ENCODE measurements at regions not wholly inside any gene's neighbourhood (a gene's known extent, or its start where the extent isn't known, plus 50 kb on each side); places are given as distances from the start of the nearest gene placed in this dataset.
A peak's percentile ranks its signal among the peaks of the same experiment; 100 is the strongest.

- Histone ChIP-seq H3K36me3 (replicated peaks) (no peaks in the 10 kb centered on the region), H3K9me3 (no peaks in the 10 kb centered on the region), H3K27me3 (ENCODE audit: low read depth) (no peaks in the 10 kb centered on the region), H3K4me3 (no peak overlapping the region), H3K4me1 (no peaks in the 10 kb centered on the region)
- in situ Hi-C loops (cut with MboI; ENCODE audit: low sequenced_read_pairs): no loop called here
- DNase-seq (ENCODE audit: low spot score in 2 of 2): no peak
Measured at GRCh38 chr4:101501421-101501820, 154.1 kb upstream of the PPP3CA start.

- Histone ChIP-seq H3K4me3 (no peak overlapping the region), H3K9me3 (no peaks in the 10 kb centered on the region), H3K27me3 (ENCODE audit: low read depth) (no peaks in the 10 kb centered on the region), H3K4me1 (no peaks in the 10 kb centered on the region), H3K36me3 (replicated peaks) (no peaks in the 10 kb centered on the region)
- in situ Hi-C loops (cut with MboI; ENCODE audit: low sequenced_read_pairs): no loop called here
- no peak for DNase-seq (ENCODE audit: low spot score in 2 of 2)
Measured at GRCh38 chr4:101500742-101501141, 153.4 kb upstream of the PPP3CA start.

- DNase-seq (ENCODE audit: low spot score in 2 of 2): no peak
- no peaks in the 10 kb centered on the region for H3K36me3 ChIP-seq (replicated peaks)
- H3K27me3 ChIP-seq (ENCODE audit: low read depth): no peaks in the 10 kb centered on the region
- H3K9me3 ChIP-seq: 0 out of 2 replicates have a peak, but pooled peaks cover 5% of the 10 kb centered on the region
- in situ Hi-C loops (cut with MboI; ENCODE audit: low sequenced_read_pairs): no loop called here
- no peaks in the 10 kb centered on the region for H3K4me1 ChIP-seq
- no peak overlapping the region for H3K4me3 ChIP-seq
Measured at GRCh38 chr4:101475246-101475645, 127.9 kb upstream of the PPP3CA start.

GRCh38 chr4:101471201-101471600 is 123.9 kb upstream of the PPP3CA start:
- no peak for DNase-seq (ENCODE audit: low spot score in 2 of 2)

GRCh38 chr4:101464596-101464995 is 117.3 kb upstream of the PPP3CA start:
- H3K4me3 ChIP-seq: no peak overlapping the region
- H3K27me3 ChIP-seq (ENCODE audit: low read depth): no peaks in the 10 kb centered on the region
- no peak for DNase-seq (ENCODE audit: low spot score in 2 of 2)
- no peaks in the 10 kb centered on the region for H3K9me3 ChIP-seq
- H3K4me1 ChIP-seq: no peaks in the 10 kb centered on the region
- no peaks in the 10 kb centered on the region for H3K36me3 ChIP-seq (replicated peaks)
- in situ Hi-C loops (cut with MboI; ENCODE audit: low sequenced_read_pairs): no loop called here

More at GRCh38 chr4:101471201-101471600, 123.9 kb upstream of the PPP3CA start:
- no peaks in the 10 kb centered on the region for H3K4me1 ChIP-seq
- in situ Hi-C loops (cut with MboI; ENCODE audit: low sequenced_read_pairs): no loop called here
- no peak overlapping the region for H3K4me3 ChIP-seq
- no peaks in the 10 kb centered on the region for H3K27me3 ChIP-seq (ENCODE audit: low read depth)
- H3K9me3 ChIP-seq: no peaks in the 10 kb centered on the region
- no peaks in the 10 kb centered on the region for H3K36me3 ChIP-seq (replicated peaks)

- no peaks in the 10 kb centered on the region for H3K27me3 ChIP-seq (ENCODE audit: low read depth)
- H3K4me1 ChIP-seq: no peaks in the 10 kb centered on the region
- no peak for DNase-seq (ENCODE audit: low spot score in 2 of 2)
- in situ Hi-C loops (cut with MboI; ENCODE audit: low sequenced_read_pairs): no loop called here
- H3K4me3 ChIP-seq: no peak overlapping the region
- no peaks in the 10 kb centered on the region for H3K36me3 ChIP-seq (replicated peaks)
- H3K9me3 ChIP-seq: no peaks in the 10 kb centered on the region
Measured at GRCh38 chr4:101458914-101459313, 111.6 kb upstream of the PPP3CA start.

- Histone ChIP-seq H3K36me3 (replicated peaks) (no peaks in the 10 kb centered on the region), H3K9me3 (no peaks in the 10 kb centered on the region), H3K4me1 (no peaks in the 10 kb centered on the region), H3K4me3 (no peak overlapping the region), H3K27me3 (ENCODE audit: low read depth) (no peaks in the 10 kb centered on the region)
- in situ Hi-C loops (cut with MboI; ENCODE audit: low sequenced_read_pairs): no loop called here
- no peak for DNase-seq (ENCODE audit: low spot score in 2 of 2)
Measured at GRCh38 chr4:101458473-101458872, 111.1 kb upstream of the PPP3CA start.

- in situ Hi-C loops (cut with MboI; ENCODE audit: low sequenced_read_pairs): no loop called here
- H3K4me3 ChIP-seq: no peak overlapping the region
- no peak for DNase-seq (ENCODE audit: low spot score in 2 of 2)
- H3K4me1 ChIP-seq: no peaks in the 10 kb centered on the region
- H3K9me3 ChIP-seq: no peaks in the 10 kb centered on the region
- H3K36me3 ChIP-seq (replicated peaks): no peaks in the 10 kb centered on the region
- no peaks in the 10 kb centered on the region for H3K27me3 ChIP-seq (ENCODE audit: low read depth)
Measured at GRCh38 chr4:101451086-101451485, 103.8 kb upstream of the PPP3CA start.

- no peak for DNase-seq (ENCODE audit: low spot score in 2 of 2)
- in situ Hi-C loops (cut with MboI; ENCODE audit: low sequenced_read_pairs): no loop called here
- no peaks in the 10 kb centered on the region for H3K36me3 ChIP-seq (replicated peaks)
Measured at GRCh38 chr4:101441446-101441845, 94.1 kb upstream of the PPP3CA start.

GRCh38 chr4:101439926-101440325 is 92.6 kb upstream of the PPP3CA start:
- no peaks in the 10 kb centered on the region for H3K4me1 ChIP-seq
- DNase-seq (ENCODE audit: low spot score in 2 of 2): no peak
- H3K27me3 ChIP-seq (ENCODE audit: low read depth): no peaks in the 10 kb centered on the region
- in situ Hi-C loops (cut with MboI; ENCODE audit: low sequenced_read_pairs): no loop called here
- no peaks in the 10 kb centered on the region for H3K9me3 ChIP-seq
- H3K36me3 ChIP-seq (replicated peaks): no peaks in the 10 kb centered on the region
- H3K4me3 ChIP-seq: no peak overlapping the region

More at GRCh38 chr4:101441446-101441845, 94.1 kb upstream of the PPP3CA start:
- H3K4me3 ChIP-seq: no peak overlapping the region
- H3K9me3 ChIP-seq: no peaks in the 10 kb centered on the region
- H3K27me3 ChIP-seq (ENCODE audit: low read depth): no peaks in the 10 kb centered on the region
- no peaks in the 10 kb centered on the region for H3K4me1 ChIP-seq

GRCh38 chr4:101421386-101421785 is 74.1 kb upstream of the PPP3CA start:
- Histone ChIP-seq H3K27me3 (ENCODE audit: low read depth) (no peaks in the 10 kb centered on the region), H3K9me3 (no peaks in the 10 kb centered on the region), H3K4me3 (no peak overlapping the region), H3K4me1 (peaks cover 5% of the 10 kb centered on the region), H3K36me3 (replicated peaks) (no peaks in the 10 kb centered on the region)
- in situ Hi-C loops (cut with MboI; ENCODE audit: low sequenced_read_pairs): no loop called here
- no peak for DNase-seq (ENCODE audit: low spot score in 2 of 2)

GRCh38 chr4:101420661-101421060 is 73.3 kb upstream of the PPP3CA start:
- peaks cover 5% of the 10 kb centered on the region for H3K4me1 ChIP-seq
- no peaks in the 10 kb centered on the region for H3K27me3 ChIP-seq (ENCODE audit: low read depth)
- H3K36me3 ChIP-seq (replicated peaks): no peaks in the 10 kb centered on the region
- no peak overlapping the region for H3K4me3 ChIP-seq
- in situ Hi-C loops (cut with MboI; ENCODE audit: low sequenced_read_pairs): no loop called here
- no peaks in the 10 kb centered on the region for H3K9me3 ChIP-seq
- no peak for DNase-seq (ENCODE audit: low spot score in 2 of 2)

- Histone ChIP-seq H3K4me1 (peaks cover 5% of the 10 kb centered on the region), H3K9me3 (no peaks in the 10 kb centered on the region), H3K4me3 (no peak overlapping the region), H3K27me3 (ENCODE audit: low read depth) (no peaks in the 10 kb centered on the region), H3K36me3 (replicated peaks) (no peaks in the 10 kb centered on the region)
- in situ Hi-C loops (cut with MboI; ENCODE audit: low sequenced_read_pairs): no loop called here
- peak in 1 of 2 experiments; percentile 69 for DNase-seq (ENCODE audit: low spot score in 2 of 2)
Measured at GRCh38 chr4:101419336-101420135, 72.2 kb upstream of the PPP3CA start.

GRCh38 chr4:101418466-101418865 is 71.1 kb upstream of the PPP3CA start:
- DNase-seq (ENCODE audit: low spot score in 2 of 2): no peak
- no peak overlapping the region for H3K4me3 ChIP-seq
- H3K27me3 ChIP-seq (ENCODE audit: low read depth): no peaks in the 10 kb centered on the region
- H3K9me3 ChIP-seq: no peaks in the 10 kb centered on the region
- in situ Hi-C loops (cut with MboI; ENCODE audit: low sequenced_read_pairs): no loop called here
- H3K36me3 ChIP-seq (replicated peaks): no peaks in the 10 kb centered on the region
- H3K4me1 ChIP-seq: peaks cover 5% of the 10 kb centered on the region

GRCh38 chr4:101418055-101418454 is 70.7 kb upstream of the PPP3CA start:
- Histone ChIP-seq H3K36me3 (replicated peaks) (no peaks in the 10 kb centered on the region), H3K4me3 (no peak overlapping the region), H3K27me3 (ENCODE audit: low read depth) (no peaks in the 10 kb centered on the region), H3K4me1 (peaks cover 5% of the 10 kb centered on the region), H3K9me3 (no peaks in the 10 kb centered on the region)
- no peak for DNase-seq (ENCODE audit: low spot score in 2 of 2)
- in situ Hi-C loops (cut with MboI; ENCODE audit: low sequenced_read_pairs): no loop called here
